NOMO-1 treated with DMSO at 0.1 percent for 48 hours (cell line): ENCODE measurements at regions not wholly inside any gene's neighbourhood (a gene's known extent, or its start where the extent isn't known, plus 50 kb on each side); places are given as distances from the start of the nearest gene placed in this dataset.

Source experiments
- DNase-seq: peaks from one replicate; lab custom pipeline; 2025; ENCODE audit not compliant: unreplicated experiment; lab: John Stamatoyannopoulos, UW

- no peak for DNase-seq
These were observed 51.4 kb upstream of the CHMP2B start for GRCh38 chr3:87175732-87176131.

GRCh38 chr3:87173776-87174175 lies 53.3 kb upstream of the CHMP2B start:
- DNase-seq, result peak; percentile 20

GRCh38 chr3:87173071-87173470 lies 54.0 kb upstream of the CHMP2B start:
- no peak for DNase-seq

- DNase-seq, result peak; percentile 43
These were observed 59.3 kb upstream of the CHMP2B start for GRCh38 chr3:87167628-87168456.

- DNase-seq, result no peak
These were observed 62.9 kb upstream of the CHMP2B start for GRCh38 chr3:87164245-87164644.

GRCh38 chr3:87161851-87162250 lies 65.3 kb upstream of the CHMP2B start:
- DNase-seq, result no peak

GRCh38 chr3:87161417-87161816 lies 65.7 kb upstream of the CHMP2B start:
- no peak for DNase-seq

- DNase-seq, result no peak
These were observed 66.1 kb upstream of the CHMP2B start for GRCh38 chr3:87161013-87161412.

- DNase-seq, result no peak
These were observed 68.3 kb upstream of the CHMP2B start for GRCh38 chr3:87158823-87159222.

- DNase-seq, result no peak
These were observed 79.1 kb upstream of the CHMP2B start for GRCh38 chr3:87148020-87148419.

GRCh38 chr3:87147562-87147961 lies 79.5 kb upstream of the CHMP2B start:
- no peak for DNase-seq

- peak; percentile 0 for DNase-seq
These were observed 81.6 kb upstream of the CHMP2B start for GRCh38 chr3:87145553-87145952.

GRCh38 chr3:87136066-87136596 lies 91.0 kb upstream of the CHMP2B start:
- DNase-seq, result no peak

- DNase-seq, result no peak
These were observed 91.7 kb upstream of the CHMP2B start for GRCh38 chr3:87135412-87135811.

GRCh38 chr3:87132801-87133200 lies 94.3 kb upstream of the CHMP2B start:
- no peak for DNase-seq

- no peak for DNase-seq
These were observed 99.1 kb upstream of the CHMP2B start for GRCh38 chr3:87128006-87128405.

GRCh38 chr3:87127281-87127680 lies 99.8 kb upstream of the CHMP2B start:
- DNase-seq, result no peak

GRCh38 chr3:87126321-87126720 lies 100.8 kb upstream of the CHMP2B start:
- no peak for DNase-seq

- no peak for DNase-seq
These were observed 102.0 kb upstream of the CHMP2B start for GRCh38 chr3:87125116-87125515.

- no peak for DNase-seq
These were observed 104.3 kb upstream of the CHMP2B start for GRCh38 chr3:87122766-87123165.

- no peak for DNase-seq
These were observed 105.3 kb upstream of the CHMP2B start for GRCh38 chr3:87121856-87122255.

GRCh38 chr3:87120881-87121280 lies 106.2 kb upstream of the CHMP2B start:
- no peak for DNase-seq

- DNase-seq, result no peak
These were observed 106.9 kb upstream of the CHMP2B start for GRCh38 chr3:87120236-87120635.
